WTC11 (cell line): ENCODE measurements at regions not wholly inside any gene's neighbourhood (a gene's known extent, or its start where the extent isn't known, plus 50 kb on each side); places are given as distances from the start of the nearest gene placed in this dataset.

Source experiments
- ATAC-seq: fragments of 200-7000 bp; cut with Tn5 transposase; 2 replicates; pipeline ENCODE4 v1.10.0; 2021; ENCODE audit warnings: mild to moderate bottlenecking, moderate library complexity
- CTCF ChIA-PET: fragments of 300-600 bp; sonication (Branson Sonifier 250); formaldehyde crosslinking; loops from one replicate; lab custom pipeline; 2021; ENCODE audit warnings: antibody characterized with exemption; lab: Charles Lee
- POLR2A ChIA-PET: fragments of 350-600 bp; sonication (Branson Sonifier 250); formaldehyde crosslinking; loops from one replicate; lab custom pipeline; 2021; ENCODE audit warnings: antibody characterized with exemption; lab: Charles Lee
- DNase-seq: peaks from one replicate; pipeline ENCODE4 v3.0.0; 2021; ENCODE audit warnings: low spot score
- H3K27ac Mint-ChIP-seq: 2 replicates; pipeline ENCODE4 v1.8.0; 2021; ENCODE audit warnings: mixed read lengths
- H3K27me3 Mint-ChIP-seq: 2 replicates; pipeline ENCODE4 v1.8.0; 2021; ENCODE audit warnings: low read depth, mild to moderate bottlenecking, moderate library complexity, mixed read lengths
- H3K36me3 Mint-ChIP-seq: 2 replicates; pipeline ENCODE4 v1.8.0; 2021; ENCODE audit warnings: mixed read lengths
- H3K4me1 Mint-ChIP-seq: 2 replicates; pipeline ENCODE4 v1.8.0; 2022; ENCODE audit warnings: mixed read lengths
- H3K4me3 Mint-ChIP-seq: 2 replicates; pipeline ENCODE4 v1.8.0; 2021; ENCODE audit warnings: mild to moderate bottlenecking, moderate library complexity, mixed read lengths
- H3K9me3 Mint-ChIP-seq: 2 replicates; pipeline ENCODE4 v1.8.0; 2021; ENCODE audit warnings: mixed read lengths
- CREM ChIP-seq: sonication (generic); formaldehyde crosslinking; IDR thresholded peaks from 2 replicates; pipeline ENCODE4 v1.8.1; 2022; ENCODE audit warnings: mild to moderate bottlenecking, missing genetic modification reagents, moderate library complexity
- FOXP1 ChIP-seq: sonication (generic); formaldehyde crosslinking; IDR thresholded peaks from 2 replicates; pipeline ENCODE4 v1.8.0; 2022; ENCODE audit warnings: missing genetic modification reagents, mild to moderate bottlenecking, moderate library complexity, borderline replicate concordance
- GTF2I ChIP-seq: fragments of 250-450 bp; sonication (Bioruptor Pico); conservative IDR thresholded peaks from 2 replicates; pipeline ENCODE4 v1.4.0; 2021; ENCODE audit warnings: mild to moderate bottlenecking
- NR2C2 ChIP-seq: sonication (generic); formaldehyde crosslinking; IDR thresholded peaks from 2 replicates; pipeline ENCODE4 v1.8.0; 2022; ENCODE audit warnings: mild to moderate bottlenecking, missing genetic modification reagents
- TP53 ChIP-seq: sonication (generic); formaldehyde crosslinking; IDR thresholded peaks from 2 replicates; pipeline ENCODE4 v1.8.1; 2023; ENCODE audit warnings: mild to moderate bottlenecking, missing genetic modification reagents
- TF ChIP-seq, protein P1 (sequence below): sonication (generic); formaldehyde crosslinking; conservative IDR thresholded peaks from 2 replicates; pipeline ENCODE4 v1.8.1; 2022; ENCODE audit warnings: mild to moderate bottlenecking, missing genetic modification reagents
- TF ChIP-seq, protein P2 (sequence below): sonication (generic); formaldehyde crosslinking; IDR thresholded peaks from 2 replicates; pipeline ENCODE4 v1.8.1; 2022; ENCODE audit warnings: missing genetic modification reagents, borderline replicate concordance
- TF ChIP-seq, protein P3 (sequence below): sonication (generic); formaldehyde crosslinking; IDR thresholded peaks from 2 replicates; pipeline ENCODE4 v1.8.0; 2023; ENCODE audit warnings: missing genetic modification reagents, mild to moderate bottlenecking, borderline replicate concordance
- TF ChIP-seq, protein P4 (sequence below): sonication (generic); formaldehyde crosslinking; IDR thresholded peaks from 2 replicates; pipeline ENCODE4 v1.8.1; 2023; ENCODE audit warnings: mild to moderate bottlenecking, missing genetic modification reagents, moderate library complexity
- TF ChIP-seq, protein P5 (sequence below): sonication (generic); formaldehyde crosslinking; IDR thresholded peaks from 2 replicates; pipeline ENCODE4 v1.8.0; 2023; ENCODE audit warnings: mild to moderate bottlenecking, missing genetic modification reagents
- TF ChIP-seq, protein P6 (sequence below): fragments of 250-450 bp; sonication (Bioruptor Pico); IDR thresholded peaks from 2 replicates; pipeline ENCODE4 v1.9.0; 2021; ENCODE audit warnings: mild to moderate bottlenecking
- TF ChIP-seq, protein P7 (sequence below): sonication (generic); formaldehyde crosslinking; IDR thresholded peaks from 2 replicates; pipeline ENCODE4 v1.8.1; 2023; ENCODE audit warnings: mild to moderate bottlenecking, missing genetic modification reagents, borderline replicate concordance

DNA sequence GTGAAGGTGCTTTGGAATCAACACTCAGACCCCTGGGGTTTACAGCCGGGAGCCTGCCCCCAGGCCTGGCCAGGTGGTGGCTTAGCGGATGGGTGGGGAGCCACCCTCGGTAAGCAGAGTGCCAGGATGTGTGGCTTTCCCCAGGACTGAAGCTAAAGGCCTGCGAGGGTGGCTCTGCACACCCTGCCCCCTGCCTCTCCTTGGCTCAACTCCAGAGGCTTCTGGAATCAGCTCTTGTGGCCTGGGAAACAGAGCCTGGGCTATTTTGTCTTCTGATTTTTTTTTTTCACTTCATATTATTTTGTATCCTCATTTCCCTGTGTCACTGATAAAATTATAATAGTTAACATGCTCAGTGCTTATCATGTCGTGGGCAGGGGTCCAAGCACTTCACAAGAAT is 79.8 kb downstream of the RHOB start:
- ATAC-seq (no peak), DNase-seq (no peak)
- no peak overlapping the region for H3K27ac Mint-ChIP-seq
- ChIA-PET CTCF (no interaction called here), POLR2A (interaction anchor here (0.7 kb wide), 1 partner anchor 29 kb away, joined by 3 read pairs; no protein-coding TSS in a partner anchor)
- no peaks in the 10 kb centered on the region for H3K36me3 Mint-ChIP-seq
- H3K4me1 Mint-ChIP-seq = peaks cover 9% of the 10 kb centered on the region
- H3K4me3 Mint-ChIP-seq = no peak overlapping the region
- H3K9me3 Mint-ChIP-seq = no peaks in the 10 kb centered on the region
- no peaks in the 10 kb centered on the region; the same call in 1 of the 2 replicates for H3K27me3 Mint-ChIP-seq
- TF ChIP-seq, protein P1, sequence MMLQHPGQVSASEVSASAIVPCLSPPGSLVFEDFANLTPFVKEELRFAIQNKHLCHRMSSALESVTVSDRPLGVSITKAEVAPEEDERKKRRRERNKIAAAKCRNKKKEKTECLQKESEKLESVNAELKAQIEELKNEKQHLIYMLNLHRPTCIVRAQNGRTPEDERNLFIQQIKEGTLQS (CRISPR knock-in tag) = no peak
- TF ChIP-seq TP53 (CRISPR knock-in tag) = no peak
- TF ChIP-seq, protein P2, sequence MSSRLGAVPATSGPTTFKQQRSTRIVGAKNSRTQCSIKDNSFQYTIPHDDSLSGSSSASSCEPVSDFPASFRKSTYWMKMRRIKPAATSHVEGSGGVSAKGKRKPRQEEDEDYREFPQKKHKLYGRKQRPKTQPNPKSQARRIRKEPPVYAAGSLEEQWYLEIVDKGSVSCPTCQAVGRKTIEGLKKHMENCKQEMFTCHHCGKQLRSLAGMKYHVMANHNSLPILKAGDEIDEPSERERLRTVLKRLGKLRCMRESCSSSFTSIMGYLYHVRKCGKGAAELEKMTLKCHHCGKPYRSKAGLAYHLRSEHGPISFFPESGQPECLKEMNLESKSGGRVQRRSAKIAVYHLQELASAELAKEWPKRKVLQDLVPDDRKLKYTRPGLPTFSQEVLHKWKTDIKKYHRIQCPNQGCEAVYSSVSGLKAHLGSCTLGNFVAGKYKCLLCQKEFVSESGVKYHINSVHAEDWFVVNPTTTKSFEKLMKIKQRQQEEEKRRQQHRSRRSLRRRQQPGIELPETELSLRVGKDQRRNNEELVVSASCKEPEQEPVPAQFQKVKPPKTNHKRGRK (CRISPR knock-in tag) = no peak
- TF ChIP-seq FOXP1 (CRISPR knock-in tag) = no peak
- TF ChIP-seq, protein P3, sequence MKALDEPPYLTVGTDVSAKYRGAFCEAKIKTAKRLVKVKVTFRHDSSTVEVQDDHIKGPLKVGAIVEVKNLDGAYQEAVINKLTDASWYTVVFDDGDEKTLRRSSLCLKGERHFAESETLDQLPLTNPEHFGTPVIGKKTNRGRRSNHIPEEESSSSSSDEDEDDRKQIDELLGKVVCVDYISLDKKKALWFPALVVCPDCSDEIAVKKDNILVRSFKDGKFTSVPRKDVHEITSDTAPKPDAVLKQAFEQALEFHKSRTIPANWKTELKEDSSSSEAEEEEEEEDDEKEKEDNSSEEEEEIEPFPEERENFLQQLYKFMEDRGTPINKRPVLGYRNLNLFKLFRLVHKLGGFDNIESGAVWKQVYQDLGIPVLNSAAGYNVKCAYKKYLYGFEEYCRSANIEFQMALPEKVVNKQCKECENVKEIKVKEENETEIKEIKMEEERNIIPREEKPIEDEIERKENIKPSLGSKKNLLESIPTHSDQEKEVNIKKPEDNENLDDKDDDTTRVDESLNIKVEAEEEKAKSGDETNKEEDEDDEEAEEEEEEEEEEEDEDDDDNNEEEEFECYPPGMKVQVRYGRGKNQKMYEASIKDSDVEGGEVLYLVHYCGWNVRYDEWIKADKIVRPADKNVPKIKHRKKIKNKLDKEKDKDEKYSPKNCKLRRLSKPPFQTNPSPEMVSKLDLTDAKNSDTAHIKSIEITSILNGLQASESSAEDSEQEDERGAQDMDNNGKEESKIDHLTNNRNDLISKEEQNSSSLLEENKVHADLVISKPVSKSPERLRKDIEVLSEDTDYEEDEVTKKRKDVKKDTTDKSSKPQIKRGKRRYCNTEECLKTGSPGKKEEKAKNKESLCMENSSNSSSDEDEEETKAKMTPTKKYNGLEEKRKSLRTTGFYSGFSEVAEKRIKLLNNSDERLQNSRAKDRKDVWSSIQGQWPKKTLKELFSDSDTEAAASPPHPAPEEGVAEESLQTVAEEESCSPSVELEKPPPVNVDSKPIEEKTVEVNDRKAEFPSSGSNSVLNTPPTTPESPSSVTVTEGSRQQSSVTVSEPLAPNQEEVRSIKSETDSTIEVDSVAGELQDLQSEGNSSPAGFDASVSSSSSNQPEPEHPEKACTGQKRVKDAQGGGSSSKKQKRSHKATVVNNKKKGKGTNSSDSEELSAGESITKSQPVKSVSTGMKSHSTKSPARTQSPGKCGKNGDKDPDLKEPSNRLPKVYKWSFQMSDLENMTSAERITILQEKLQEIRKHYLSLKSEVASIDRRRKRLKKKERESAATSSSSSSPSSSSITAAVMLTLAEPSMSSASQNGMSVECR (CRISPR knock-in tag) = no peak
- TF ChIP-seq, protein P4, sequence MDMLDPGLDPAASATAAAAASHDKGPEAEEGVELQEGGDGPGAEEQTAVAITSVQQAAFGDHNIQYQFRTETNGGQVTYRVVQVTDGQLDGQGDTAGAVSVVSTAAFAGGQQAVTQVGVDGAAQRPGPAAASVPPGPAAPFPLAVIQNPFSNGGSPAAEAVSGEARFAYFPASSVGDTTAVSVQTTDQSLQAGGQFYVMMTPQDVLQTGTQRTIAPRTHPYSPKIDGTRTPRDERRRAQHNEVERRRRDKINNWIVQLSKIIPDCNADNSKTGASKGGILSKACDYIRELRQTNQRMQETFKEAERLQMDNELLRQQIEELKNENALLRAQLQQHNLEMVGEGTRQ (CRISPR knock-in tag) = no peak
- TF ChIP-seq, protein P5, sequence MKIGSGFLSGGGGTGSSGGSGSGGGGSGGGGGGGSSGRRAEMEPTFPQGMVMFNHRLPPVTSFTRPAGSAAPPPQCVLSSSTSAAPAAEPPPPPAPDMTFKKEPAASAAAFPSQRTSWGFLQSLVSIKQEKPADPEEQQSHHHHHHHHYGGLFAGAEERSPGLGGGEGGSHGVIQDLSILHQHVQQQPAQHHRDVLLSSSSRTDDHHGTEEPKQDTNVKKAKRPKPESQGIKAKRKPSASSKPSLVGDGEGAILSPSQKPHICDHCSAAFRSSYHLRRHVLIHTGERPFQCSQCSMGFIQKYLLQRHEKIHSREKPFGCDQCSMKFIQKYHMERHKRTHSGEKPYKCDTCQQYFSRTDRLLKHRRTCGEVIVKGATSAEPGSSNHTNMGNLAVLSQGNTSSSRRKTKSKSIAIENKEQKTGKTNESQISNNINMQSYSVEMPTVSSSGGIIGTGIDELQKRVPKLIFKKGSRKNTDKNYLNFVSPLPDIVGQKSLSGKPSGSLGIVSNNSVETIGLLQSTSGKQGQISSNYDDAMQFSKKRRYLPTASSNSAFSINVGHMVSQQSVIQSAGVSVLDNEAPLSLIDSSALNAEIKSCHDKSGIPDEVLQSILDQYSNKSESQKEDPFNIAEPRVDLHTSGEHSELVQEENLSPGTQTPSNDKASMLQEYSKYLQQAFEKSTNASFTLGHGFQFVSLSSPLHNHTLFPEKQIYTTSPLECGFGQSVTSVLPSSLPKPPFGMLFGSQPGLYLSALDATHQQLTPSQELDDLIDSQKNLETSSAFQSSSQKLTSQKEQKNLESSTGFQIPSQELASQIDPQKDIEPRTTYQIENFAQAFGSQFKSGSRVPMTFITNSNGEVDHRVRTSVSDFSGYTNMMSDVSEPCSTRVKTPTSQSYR = no peak
- no peak for TF ChIP-seq CREM (CRISPR knock-in tag)
- TF ChIP-seq, protein P6, sequence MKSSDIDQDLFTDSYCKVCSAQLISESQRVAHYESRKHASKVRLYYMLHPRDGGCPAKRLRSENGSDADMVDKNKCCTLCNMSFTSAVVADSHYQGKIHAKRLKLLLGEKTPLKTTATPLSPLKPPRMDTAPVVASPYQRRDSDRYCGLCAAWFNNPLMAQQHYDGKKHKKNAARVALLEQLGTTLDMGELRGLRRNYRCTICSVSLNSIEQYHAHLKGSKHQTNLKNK (CRISPR knock-in tag) = no peak
- TF ChIP-seq, protein P7, sequence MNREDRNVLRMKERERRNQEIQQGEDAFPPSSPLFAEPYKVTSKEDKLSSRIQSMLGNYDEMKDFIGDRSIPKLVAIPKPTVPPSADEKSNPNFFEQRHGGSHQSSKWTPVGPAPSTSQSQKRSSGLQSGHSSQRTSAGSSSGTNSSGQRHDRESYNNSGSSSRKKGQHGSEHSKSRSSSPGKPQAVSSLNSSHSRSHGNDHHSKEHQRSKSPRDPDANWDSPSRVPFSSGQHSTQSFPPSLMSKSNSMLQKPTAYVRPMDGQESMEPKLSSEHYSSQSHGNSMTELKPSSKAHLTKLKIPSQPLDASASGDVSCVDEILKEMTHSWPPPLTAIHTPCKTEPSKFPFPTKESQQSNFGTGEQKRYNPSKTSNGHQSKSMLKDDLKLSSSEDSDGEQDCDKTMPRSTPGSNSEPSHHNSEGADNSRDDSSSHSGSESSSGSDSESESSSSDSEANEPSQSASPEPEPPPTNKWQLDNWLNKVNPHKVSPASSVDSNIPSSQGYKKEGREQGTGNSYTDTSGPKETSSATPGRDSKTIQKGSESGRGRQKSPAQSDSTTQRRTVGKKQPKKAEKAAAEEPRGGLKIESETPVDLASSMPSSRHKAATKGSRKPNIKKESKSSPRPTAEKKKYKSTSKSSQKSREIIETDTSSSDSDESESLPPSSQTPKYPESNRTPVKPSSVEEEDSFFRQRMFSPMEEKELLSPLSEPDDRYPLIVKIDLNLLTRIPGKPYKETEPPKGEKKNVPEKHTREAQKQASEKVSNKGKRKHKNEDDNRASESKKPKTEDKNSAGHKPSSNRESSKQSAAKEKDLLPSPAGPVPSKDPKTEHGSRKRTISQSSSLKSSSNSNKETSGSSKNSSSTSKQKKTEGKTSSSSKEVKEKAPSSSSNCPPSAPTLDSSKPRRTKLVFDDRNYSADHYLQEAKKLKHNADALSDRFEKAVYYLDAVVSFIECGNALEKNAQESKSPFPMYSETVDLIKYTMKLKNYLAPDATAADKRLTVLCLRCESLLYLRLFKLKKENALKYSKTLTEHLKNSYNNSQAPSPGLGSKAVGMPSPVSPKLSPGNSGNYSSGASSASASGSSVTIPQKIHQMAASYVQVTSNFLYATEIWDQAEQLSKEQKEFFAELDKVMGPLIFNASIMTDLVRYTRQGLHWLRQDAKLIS (CRISPR knock-in tag) = no peak
- TF ChIP-seq GTF2I = no peak
- TF ChIP-seq NR2C2 (CRISPR knock-in tag) = no peak
